DMS 273 (cell line): ENCODE measurements at regions not wholly inside any gene's neighbourhood (a gene's known extent, or its start where the extent isn't known, plus 50 kb on each side); places are given as distances from the start of the nearest gene placed in this dataset.
"Not testable (repeated sequence)": the region's sequence is repeated elsewhere in the genome, so short reads cannot be mapped to it uniquely, and the experiment has no call there.

Experiments
- DNase-seq: peaks from one replicate; lab custom pipeline; 2025; ENCODE audit not compliant: unreplicated experiment; lab: John Stamatoyannopoulos, UW

GRCh38 chr12:116327992-116328391 is 50.5 kb upstream of the MED13L start:
- DNase-seq, result not testable (repeated sequence)

DNA sequence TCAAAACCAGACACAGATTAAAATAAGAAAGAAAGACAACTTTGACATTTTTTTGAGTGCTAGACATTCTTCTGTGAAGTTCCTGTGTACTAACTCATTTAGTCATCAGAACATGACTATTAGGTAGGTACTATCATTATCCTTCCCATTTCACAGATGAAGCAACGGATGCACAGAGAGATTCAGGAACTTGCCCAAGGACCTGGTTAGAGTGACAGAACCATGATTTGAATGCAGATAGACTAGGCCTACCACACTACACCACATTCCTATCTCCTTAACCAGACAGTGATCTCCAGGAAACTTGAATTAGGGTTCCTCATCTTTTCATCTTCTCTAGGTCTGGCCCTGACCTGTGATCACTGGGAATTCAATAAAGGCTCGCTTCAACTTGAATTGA is 54.4 kb upstream of the MED13L start:
- no peak for DNase-seq

DNA sequence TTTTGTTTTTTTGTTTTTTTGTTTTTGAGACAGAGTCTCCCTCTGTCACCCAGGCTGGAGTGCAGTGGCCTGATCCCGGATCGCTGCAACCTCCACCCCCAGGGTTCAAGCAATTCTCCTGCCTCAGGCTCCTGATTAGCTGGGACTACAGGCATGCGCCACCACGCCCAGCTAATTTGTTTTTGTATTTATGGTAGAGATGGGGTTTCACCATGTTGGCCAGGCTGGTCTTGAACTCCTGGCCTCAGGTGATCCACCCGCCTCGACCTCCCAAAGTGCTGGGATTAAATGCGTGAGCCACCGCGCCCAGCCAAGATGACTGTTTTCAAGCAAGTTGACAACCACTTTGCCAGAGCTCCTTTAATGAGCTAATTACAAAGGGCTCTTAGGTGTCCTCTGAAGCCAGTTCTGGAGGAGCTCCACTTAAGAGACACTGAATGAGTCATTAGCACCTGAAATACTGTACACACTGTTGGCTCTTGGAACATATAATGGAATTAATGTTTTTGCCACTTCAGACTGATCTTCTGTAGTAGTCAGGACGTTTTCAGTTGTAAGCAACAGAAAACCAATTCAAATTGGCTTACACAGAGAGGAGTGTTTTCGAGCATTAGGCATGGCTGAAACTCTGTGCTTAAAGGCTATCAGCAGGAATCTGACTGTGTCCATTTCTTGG is 55.4 kb upstream of the MED13L start:
- DNase-seq, result no peak

GRCh38 chr12:116333402-116333801 is 55.9 kb upstream of the MED13L start:
- DNase-seq, result no peak

DNA sequence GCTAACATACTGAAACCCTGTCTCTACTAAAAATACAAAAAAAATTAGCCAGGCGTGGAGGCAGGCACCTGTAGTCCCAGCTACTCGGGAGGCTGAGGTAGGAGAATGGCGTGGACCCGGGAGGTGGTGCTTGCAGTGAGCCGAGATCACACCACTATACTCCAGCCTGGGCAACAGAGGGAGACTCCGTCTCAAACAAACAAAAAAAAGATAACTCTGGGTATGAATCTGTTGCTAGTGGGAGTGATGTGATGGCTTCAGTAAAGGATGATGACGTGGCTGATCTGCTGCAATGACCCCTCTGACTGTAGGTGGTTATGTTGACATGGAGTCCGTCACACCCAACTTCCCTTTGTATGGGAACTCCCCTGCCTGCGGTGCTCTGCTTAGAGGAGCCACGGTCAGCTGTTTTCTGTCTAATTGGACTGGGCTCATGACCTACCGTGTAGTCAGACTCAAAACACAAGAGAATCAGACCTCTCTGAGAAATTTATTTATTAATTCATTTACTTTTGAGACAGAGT is 59.1 kb upstream of the MED13L start:
- DNase-seq, result no peak

- DNase-seq, result no peak
Measured at GRCh38 chr12:116337312-116337711, 59.8 kb upstream of the MED13L start.

DNA sequence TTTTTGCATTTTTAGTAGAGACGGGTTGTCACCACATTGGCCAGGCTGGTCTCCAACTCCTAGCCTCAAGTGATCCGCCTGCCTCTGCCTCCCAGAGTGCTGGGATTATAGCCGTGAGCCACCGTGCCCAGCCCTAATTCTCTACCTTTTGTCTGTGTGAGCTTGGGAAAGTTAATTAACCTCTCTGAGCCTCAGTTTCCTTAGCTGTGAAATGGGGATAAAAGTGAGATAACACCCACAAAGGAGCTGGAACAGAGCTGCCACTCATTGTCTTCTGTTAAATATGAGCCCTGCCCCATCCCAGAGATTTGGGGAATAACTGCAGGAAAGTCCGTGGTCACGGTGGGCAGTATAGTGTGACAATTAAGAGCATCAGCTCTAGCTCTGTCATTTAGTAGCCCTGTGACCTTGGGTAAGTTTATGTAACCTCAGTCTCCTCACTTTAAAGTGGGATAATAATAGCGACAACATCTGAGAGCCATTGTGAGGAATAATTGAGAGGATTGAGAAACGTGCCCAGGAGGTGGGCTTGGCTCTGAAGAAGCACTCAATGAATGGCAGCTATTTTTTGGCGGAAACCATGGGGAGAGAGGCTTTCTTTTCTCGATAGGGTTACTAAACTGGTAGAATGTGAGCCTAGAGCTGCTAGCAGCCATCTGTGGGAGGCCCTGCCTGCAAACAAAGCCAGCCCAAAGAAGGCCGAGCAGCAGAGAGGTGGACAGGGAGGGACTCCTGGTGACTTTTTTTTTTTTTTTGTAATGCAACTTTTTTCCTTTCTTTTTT is 60.8 kb upstream of the MED13L start:
- DNase-seq, result no peak

- no peak for DNase-seq
Measured at GRCh38 chr12:116339062-116339461, 61.6 kb upstream of the MED13L start.

GRCh38 chr12:116339800-116340371 is 62.4 kb upstream of the MED13L start:
- DNase-seq, result no peak

DNA sequence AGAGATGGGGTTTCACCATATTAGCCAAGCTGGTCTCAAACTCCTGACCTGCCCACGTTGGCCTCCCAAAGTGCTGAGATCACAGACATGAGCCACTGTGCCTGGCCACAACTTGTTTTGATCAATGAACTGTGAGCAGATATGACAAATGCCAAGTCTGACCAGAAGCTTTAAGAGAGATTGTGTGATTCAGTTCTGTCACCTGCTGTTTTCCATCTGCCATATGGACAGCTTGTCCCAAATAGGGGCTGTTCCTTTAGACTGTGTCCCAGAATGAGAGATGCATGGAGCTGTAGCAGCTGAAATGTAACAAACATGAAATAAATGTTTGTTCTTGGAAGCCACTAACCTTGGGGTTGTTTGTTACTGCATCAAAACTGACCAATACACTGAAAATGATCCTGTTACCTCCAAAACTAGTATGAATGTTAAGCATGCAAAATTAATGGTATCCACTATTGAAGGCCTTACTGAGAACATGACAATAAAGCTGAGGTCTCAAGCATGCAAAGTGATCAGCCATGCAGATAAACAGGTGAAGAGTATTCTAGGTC is 65.9 kb upstream of the MED13L start:
- peak; percentile 11 for DNase-seq

DNA sequence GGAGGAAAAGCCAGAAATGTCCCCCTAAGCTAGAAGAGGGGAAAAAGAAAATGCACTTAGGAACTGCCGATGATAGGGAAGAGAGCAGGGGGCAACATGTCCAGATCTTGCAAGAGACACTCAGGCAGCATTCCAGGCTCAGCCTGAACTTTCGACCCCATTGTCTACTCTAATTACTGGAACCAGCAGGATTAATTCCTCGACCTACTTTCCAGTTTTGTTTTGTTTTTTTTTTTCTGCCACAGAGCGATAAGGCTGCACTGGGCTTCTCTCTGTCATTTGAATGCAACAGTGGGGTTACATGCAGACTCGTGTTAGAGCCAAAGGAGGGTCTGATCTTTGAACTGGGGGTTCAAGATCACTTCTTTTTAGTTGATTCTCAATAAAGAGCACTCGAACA is 68.7 kb upstream of the MED13L start:
- no peak for DNase-seq

DNA sequence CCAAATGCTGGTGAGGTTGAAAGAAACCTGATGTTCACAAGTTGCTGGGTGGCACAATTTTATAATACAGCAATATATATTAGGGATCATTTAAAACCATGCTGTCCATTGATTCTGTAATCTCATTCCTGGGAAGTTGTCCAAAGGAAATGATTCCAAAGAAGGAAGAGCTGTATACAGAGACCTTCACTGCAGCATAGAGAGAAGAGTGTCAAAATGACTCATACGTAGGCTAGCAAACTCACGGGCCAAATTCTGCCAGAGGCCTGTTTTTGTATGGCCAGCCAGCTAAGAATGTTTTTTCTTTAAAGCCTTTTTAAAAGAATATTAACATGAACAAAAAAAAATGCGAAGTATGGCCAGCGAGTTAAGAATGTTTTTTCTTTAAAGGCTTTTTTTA is 69.2 kb upstream of the MED13L start:
- DNase-seq, result peak; percentile 7

- DNase-seq, result no peak
Measured at GRCh38 chr12:116347265-116347664, 69.8 kb upstream of the MED13L start.

- DNase-seq, result no peak
Measured at GRCh38 chr12:116352315-116352835, 74.9 kb upstream of the MED13L start.

DNA sequence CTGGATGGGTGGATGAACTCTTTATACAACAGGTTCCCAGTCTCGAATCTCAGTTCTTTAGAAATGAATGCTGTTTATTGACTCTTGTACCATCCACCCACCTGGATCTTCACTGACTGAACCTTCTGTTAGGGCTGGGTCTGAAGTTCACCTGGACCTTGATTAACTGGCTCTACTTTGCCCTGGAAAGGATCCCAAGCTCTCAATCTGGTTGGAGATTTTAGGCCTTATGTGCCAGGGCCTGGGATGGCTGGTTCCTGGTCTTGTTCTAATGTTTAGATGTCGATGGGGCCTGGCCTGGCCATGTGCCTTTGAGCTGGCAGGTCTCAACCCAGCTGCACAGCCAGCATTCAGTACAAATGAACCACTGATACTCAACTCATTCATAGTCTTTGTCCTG is 76.5 kb upstream of the MED13L start:
- no peak for DNase-seq

GRCh38 chr12:116354534-116354933 is 77.0 kb upstream of the MED13L start:
- DNase-seq, result no peak

- no peak for DNase-seq
Measured at GRCh38 chr12:116354950-116355783, 77.7 kb upstream of the MED13L start.

- DNase-seq, result no peak
Measured at GRCh38 chr12:116358536-116358892, 81.0 kb upstream of the MED13L start.

- peak; percentile 89 for DNase-seq
Measured at GRCh38 chr12:116358893-116359761, 81.6 kb upstream of the MED13L start.
